ENCODE measurements at regions not wholly inside any gene's neighbourhood (a gene's known extent, or its start where the extent isn't known, plus 50 kb on each side); places are given as distances from the start of the nearest gene placed in this dataset.

DNA sequence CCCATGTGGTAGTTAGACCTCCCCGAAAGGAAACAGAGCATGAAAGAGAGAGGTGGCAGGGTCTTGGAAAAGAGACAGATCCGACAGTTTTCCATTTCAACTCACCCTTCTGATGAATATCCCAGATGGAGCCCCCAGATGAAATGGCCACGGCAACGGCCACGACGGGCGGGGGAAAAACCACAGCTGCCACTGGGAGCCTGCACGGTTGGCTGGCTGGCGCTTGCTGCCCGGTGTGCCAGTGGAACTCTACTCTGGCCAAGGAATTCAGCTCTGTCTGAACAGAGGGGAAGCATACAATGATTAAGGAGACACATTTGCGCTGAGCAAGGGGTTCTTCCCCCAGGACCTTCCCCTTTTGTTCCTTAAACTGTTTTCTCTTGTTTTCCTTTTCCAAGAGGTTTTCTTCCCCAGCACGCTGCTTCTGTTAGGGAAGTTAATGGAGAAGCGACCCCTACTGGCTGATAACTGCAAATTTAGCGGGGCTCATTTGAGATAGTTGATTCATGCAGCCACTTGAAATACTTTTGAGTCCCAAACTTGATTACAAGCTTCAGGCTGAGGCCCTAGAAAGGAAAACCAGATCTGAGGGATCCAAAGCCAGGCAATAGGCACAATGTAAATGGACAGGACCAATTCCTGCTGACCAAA lies 1122.5 kb downstream of the NCAM2 start:
- TF ChIP-seq CTCF (IDR thresholded peaks at IDR 0.05; ENCODE audit: insufficient read depth, low read length, poor library complexity, severe bottlenecking), result peak; percentile 37
- TF ChIP-seq EZH2phosphoT487 (conservative IDR thresholded peaks at IDR 0.05; ENCODE audit: low read length), result no peak
